GM12878 (cell line): ENCODE measurements at regions not wholly inside any gene's neighbourhood (a gene's known extent, or its start where the extent isn't known, plus 50 kb on each side); places are given as distances from the start of the nearest gene placed in this dataset.

ENCODE experiments used
- ATAC-seq: fragments of 200-7000 bp; cut with Tn5 transposase; 3 replicates; pipeline ENCODE4 v1.9.1; 2020; ENCODE audit warnings: mild to moderate bottlenecking, moderate library complexity
- BruUV-seq: library from RNA; stranded (reverse); fragments of 400-500 nt; replicated peaks from 2 replicates; lab custom pipeline; 2021; lab: Mats Ljungman, UMichigan
- CTCF ChIA-PET: fragments of 300-600 bp; sonication (Branson Sonifier 250); formaldehyde crosslinking; extraction: SDS; loops from one replicate; lab custom pipeline; 2021; ENCODE audit warnings: inconsistent platforms; lab: Yijun Ruan, JAX
- POLR2A ChIA-PET: fragments of 350-600 bp; formaldehyde crosslinking; extraction: SDS; loops from one replicate; lab custom pipeline; 2021; ENCODE audit warnings: inconsistent platforms; lab: Charles Lee
- RAD21 ChIA-PET: fragments of 300-600 bp; sonication (Branson Sonifier 250); formaldehyde crosslinking; loops from one replicate; lab custom pipeline; 2023; ENCODE audit warnings: antibody characterized with exemption; ENCODE audit not compliant: unreplicated experiment; lab: Charles Lee
- SMC1A ChIA-PET: fragments of 300-600 bp; sonication (Branson Sonifier 250); formaldehyde crosslinking; loops from one replicate; lab custom pipeline; 2023; ENCODE audit not compliant: unreplicated experiment, uncharacterized antibody; lab: Charles Lee
- DNase-seq: peaks from one replicate; pipeline ENCODE4 v3.0.0-alpha.2; 2011; ENCODE audit warnings: low read depth, low spot score
- FAIRE-seq: peaks from 3 replicates; lab custom pipeline; 2011; peaks lifted over from hg19 to GRCh38; lab: Jason Lieb, UNC
- H2AFZ ChIP-seq: 2 replicates; pipeline ENCODE4 v1.6.0; 2011; ENCODE audit warnings: low read depth, low read length, control low read depth; ENCODE audit not compliant: control insufficient read depth
- H3K27ac ChIP-seq: 2 replicates; pipeline ENCODE4 v1.5.1; 2011; ENCODE audit warnings: control low read depth; ENCODE audit not compliant: control insufficient read depth, insufficient read depth
- H3K27me3 ChIP-seq, 2 experiments: replicated peaks in 1 of 2; 2 replicates each; pipeline versions ENCODE4 v1.6.0 to v1.6.1; 2011; ENCODE audit warnings: low read length in 1 of 2; ENCODE audit not compliant: control insufficient read depth in 2 of 2, insufficient read depth in 2 of 2
- H3K36me3 ChIP-seq, 2 experiments: 2 replicates each; pipeline ENCODE4 v1.5.1; 2011; ENCODE audit warnings: low read length in 1 of 2; ENCODE audit not compliant: control insufficient read depth in 2 of 2, insufficient read depth in 2 of 2
- H3K4me1 ChIP-seq: 2 replicates; pipeline ENCODE4 v1.6.1; 2011; ENCODE audit warnings: mild to moderate bottlenecking, low read length, moderate library complexity, mixed read lengths; ENCODE audit not compliant: control insufficient read depth, insufficient read depth
- H3K4me2 ChIP-seq: 2 replicates; pipeline ENCODE4 v1.6.0; 2011; ENCODE audit warnings: control low read depth; ENCODE audit not compliant: control insufficient read depth, insufficient read depth
- H3K4me3 ChIP-seq: fragments of 200-600 bp; sonication (generic); 2 replicates; pipeline ENCODE4 v1.5.1; 2016
- H3K79me2 ChIP-seq: 2 replicates; pipeline ENCODE4 v1.6.0; 2011; ENCODE audit warnings: low read length; ENCODE audit not compliant: control insufficient read depth, insufficient read depth
- H3K9ac ChIP-seq: 2 replicates; pipeline ENCODE4 v1.8.0; 2011; ENCODE audit warnings: low read length, control low read depth, mixed read lengths; ENCODE audit not compliant: control insufficient read depth, insufficient read depth
- H3K9me3 ChIP-seq: replicated peaks from 3 replicates; pipeline ENCODE4 v1.5.1; 2011; ENCODE audit warnings: mild to moderate bottlenecking, low read length; ENCODE audit not compliant: control insufficient read depth, insufficient read depth
- H4K20me1 ChIP-seq: 2 replicates; pipeline ENCODE4 v1.6.0; 2011; ENCODE audit not compliant: control insufficient read depth, insufficient read depth
- ATF7 ChIP-seq: fragments of 450-650 bp; IDR thresholded peaks from 2 replicates; pipeline ENCODE4 v1.6.1; 2016; ENCODE audit warnings: low read depth, mild to moderate bottlenecking
- IRF4 ChIP-seq: IDR thresholded peaks from 2 replicates; pipeline ENCODE4 v1.6.1; 2011; ENCODE audit warnings: low read depth, low read length
- JUND ChIP-seq: IDR thresholded peaks from 2 replicates; pipeline ENCODE4 v1.6.1; 2012; ENCODE audit warnings: low read depth, mild to moderate bottlenecking, low read length, improper control_type of control experiment, moderate library complexity
- NFIC ChIP-seq: IDR thresholded peaks from 2 replicates; pipeline ENCODE4 v1.6.1; 2012; ENCODE audit warnings: low read depth, mild to moderate bottlenecking, inconsistent platforms, low read length, moderate library complexity
- NR2F1 ChIP-seq: fragments of 450-650 bp; conservative IDR thresholded peaks from 2 replicates; pipeline ENCODE4 v1.6.1; 2017; ENCODE audit warnings: mild to moderate bottlenecking
- PML ChIP-seq: IDR thresholded peaks from 2 replicates; pipeline ENCODE4 v1.6.1; 2012; ENCODE audit warnings: low read length, inconsistent platforms
- POLR2AphosphoS2 ChIP-seq: IDR thresholded peaks from 2 replicates; pipeline ENCODE4 v1.6.1; 2011; ENCODE audit warnings: low read depth, mild to moderate bottlenecking, low read length, improper control_type of control experiment, moderate library complexity
- RAD21 ChIP-seq: IDR thresholded peaks from 2 replicates; pipeline ENCODE4 v1.6.1; 2011; ENCODE audit warnings: mild to moderate bottlenecking, low read depth, low read length, moderate library complexity; ENCODE audit not compliant: insufficient read depth
- SMARCA5 ChIP-seq: fragments of 450-650 bp; IDR thresholded peaks from 2 replicates; pipeline ENCODE4 v1.6.1; 2017; ENCODE audit warnings: mild to moderate bottlenecking
- TBL1XR1 ChIP-seq: IDR thresholded peaks from 2 replicates; pipeline ENCODE4 v1.6.1; 2012; ENCODE audit warnings: low read depth, low read length, improper control_type of control experiment
- WGBS: methylation state at CpG from one replicate; pipeline ENCODE4 v1.1.6; 2016; ENCODE audit warnings: low lambda C conversion rate; ENCODE audit not compliant: insufficient replicate concordance, insufficient coverage; ENCODE audit errors: missing lambda C conversion rate; 5-methylcytosine and 5-hydroxymethylcytosine counted together
- in situ Hi-C: fragments of 300-500 bp; cut with MboI; formaldehyde crosslinking; loops from 9 replicates; pipeline ENCODE4 v1.14.3; 2018; ENCODE audit warnings: mixed read lengths
- intact Hi-C: fragments of 100-400 bp; cut with micrococcal nuclease; formaldehyde crosslinking; loops from one replicate; pipeline ENCODE4 v1.14.2; 2022; ENCODE audit not compliant: unreplicated experiment
- TF ChIP-seq, protein P1 (sequence below): IDR thresholded peaks from 2 replicates; pipeline ENCODE4 v1.6.1; 2012; ENCODE audit warnings: improper control_type of control experiment, low read depth, low read length; ENCODE audit not compliant: insufficient replicate concordance
- TF ChIP-seq, protein P2 (sequence below): fragments of 150-350 bp; IDR thresholded peaks from 2 replicates; pipeline ENCODE4 v1.6.1; 2016; ENCODE audit warnings: low read depth, low read length
- TF ChIP-seq, protein P3 (sequence below): IDR thresholded peaks from 2 replicates; pipeline ENCODE4 v1.6.1; 2012; ENCODE audit warnings: low read length, inconsistent platforms

DNA sequence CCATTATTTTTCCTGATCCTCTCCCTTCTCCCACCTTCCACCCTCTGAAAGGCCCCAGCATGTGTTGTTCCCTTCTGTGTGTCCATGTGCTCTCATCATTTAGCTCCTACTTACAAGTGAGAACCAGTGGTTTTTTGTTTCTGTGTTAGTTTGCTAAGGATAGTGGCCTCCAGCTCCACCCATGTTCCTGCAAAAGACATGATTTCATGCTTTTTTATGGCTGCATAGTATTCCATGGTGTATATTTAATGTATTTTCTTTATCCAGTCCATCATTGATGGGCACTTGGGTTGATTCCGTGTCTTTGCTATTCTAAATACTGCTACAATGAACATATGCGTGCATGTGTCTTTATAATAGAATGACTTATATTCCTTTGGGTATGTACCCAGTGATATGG is 89.4 kb upstream of the C1orf174 start (continued):
- TF ChIP-seq POLR2AphosphoS2 (no peak), JUND (no peak)
- TF ChIP-seq, protein P1, sequence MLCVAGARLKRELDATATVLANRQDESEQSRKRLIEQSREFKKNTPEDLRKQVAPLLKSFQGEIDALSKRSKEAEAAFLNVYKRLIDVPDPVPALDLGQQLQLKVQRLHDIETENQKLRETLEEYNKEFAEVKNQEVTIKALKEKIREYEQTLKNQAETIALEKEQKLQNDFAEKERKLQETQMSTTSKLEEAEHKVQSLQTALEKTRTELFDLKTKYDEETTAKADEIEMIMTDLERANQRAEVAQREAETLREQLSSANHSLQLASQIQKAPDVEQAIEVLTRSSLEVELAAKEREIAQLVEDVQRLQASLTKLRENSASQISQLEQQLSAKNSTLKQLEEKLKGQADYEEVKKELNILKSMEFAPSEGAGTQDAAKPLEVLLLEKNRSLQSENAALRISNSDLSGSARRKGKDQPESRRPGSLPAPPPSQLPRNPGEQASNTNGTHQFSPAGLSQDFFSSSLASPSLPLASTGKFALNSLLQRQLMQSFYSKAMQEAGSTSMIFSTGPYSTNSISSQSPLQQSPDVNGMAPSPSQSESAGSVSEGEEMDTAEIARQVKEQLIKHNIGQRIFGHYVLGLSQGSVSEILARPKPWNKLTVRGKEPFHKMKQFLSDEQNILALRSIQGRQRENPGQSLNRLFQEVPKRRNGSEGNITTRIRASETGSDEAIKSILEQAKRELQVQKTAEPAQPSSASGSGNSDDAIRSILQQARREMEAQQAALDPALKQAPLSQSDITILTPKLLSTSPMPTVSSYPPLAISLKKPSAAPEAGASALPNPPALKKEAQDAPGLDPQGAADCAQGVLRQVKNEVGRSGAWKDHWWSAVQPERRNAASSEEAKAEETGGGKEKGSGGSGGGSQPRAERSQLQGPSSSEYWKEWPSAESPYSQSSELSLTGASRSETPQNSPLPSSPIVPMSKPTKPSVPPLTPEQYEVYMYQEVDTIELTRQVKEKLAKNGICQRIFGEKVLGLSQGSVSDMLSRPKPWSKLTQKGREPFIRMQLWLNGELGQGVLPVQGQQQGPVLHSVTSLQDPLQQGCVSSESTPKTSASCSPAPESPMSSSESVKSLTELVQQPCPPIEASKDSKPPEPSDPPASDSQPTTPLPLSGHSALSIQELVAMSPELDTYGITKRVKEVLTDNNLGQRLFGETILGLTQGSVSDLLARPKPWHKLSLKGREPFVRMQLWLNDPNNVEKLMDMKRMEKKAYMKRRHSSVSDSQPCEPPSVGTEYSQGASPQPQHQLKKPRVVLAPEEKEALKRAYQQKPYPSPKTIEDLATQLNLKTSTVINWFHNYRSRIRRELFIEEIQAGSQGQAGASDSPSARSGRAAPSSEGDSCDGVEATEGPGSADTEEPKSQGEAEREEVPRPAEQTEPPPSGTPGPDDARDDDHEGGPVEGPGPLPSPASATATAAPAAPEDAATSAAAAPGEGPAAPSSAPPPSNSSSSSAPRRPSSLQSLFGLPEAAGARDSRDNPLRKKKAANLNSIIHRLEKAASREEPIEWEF, result no peak

DNA sequence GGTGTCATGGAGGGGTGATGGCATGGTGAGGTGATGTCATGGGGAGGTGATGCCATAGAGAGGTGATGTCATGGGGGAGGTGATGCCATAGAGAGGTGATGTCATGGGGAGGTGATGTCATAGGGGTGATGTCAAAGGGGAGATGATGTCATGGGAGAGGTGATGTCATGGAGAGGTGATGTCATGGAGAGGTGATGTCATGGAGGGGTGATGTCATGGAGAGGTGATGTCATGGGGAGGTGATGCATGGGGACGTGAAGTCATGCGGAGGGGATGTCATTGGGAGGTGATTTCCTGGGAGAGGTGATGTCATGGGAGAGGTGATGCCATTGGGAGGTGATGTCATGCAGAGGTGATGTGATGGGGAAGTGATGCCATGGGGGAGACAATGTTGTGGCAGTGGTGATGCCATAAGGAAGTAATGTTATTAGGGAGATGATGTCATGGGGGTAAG is 92.1 kb upstream of the C1orf174 start:
- FAIRE-seq (no peak), ATAC-seq (no peak), DNase-seq (peak; percentile 5)
- Histone ChIP-seq H4K20me1 (no peaks in the 10 kb centered on the region), H3K9ac (no peak overlapping the region), H3K4me2 (no peak overlapping the region), H3K4me3 (no peak overlapping the region), H3K27me3 (no peaks in the 10 kb centered on the region), H3K4me1 (no peaks in the 10 kb centered on the region), H2AFZ (no peak overlapping the region), H3K9me3 (no peaks in the 10 kb centered on the region; the same call in 2 of the 3 replicates), H3K27ac (no peak overlapping the region), H3K36me3 (no peaks in the 10 kb centered on the region), H3K79me2 (no peaks in the 10 kb centered on the region)
- WGBS, result 55% methylated on average over 2 of the region's 2 CpGs
- in situ Hi-C loops (no loop called here), intact Hi-C loops (no loop called here)
- ChIA-PET RAD21 (no interaction called here), POLR2A (interaction anchor here (0.6 kb wide), 1 partner anchor 386 kb away, joined by 3 read pairs; no protein-coding TSS in a partner anchor), CTCF (no interaction called here), SMC1A (no interaction called here)
- BruUV-seq, result no TSS peak
- TF ChIP-seq, protein P2, sequence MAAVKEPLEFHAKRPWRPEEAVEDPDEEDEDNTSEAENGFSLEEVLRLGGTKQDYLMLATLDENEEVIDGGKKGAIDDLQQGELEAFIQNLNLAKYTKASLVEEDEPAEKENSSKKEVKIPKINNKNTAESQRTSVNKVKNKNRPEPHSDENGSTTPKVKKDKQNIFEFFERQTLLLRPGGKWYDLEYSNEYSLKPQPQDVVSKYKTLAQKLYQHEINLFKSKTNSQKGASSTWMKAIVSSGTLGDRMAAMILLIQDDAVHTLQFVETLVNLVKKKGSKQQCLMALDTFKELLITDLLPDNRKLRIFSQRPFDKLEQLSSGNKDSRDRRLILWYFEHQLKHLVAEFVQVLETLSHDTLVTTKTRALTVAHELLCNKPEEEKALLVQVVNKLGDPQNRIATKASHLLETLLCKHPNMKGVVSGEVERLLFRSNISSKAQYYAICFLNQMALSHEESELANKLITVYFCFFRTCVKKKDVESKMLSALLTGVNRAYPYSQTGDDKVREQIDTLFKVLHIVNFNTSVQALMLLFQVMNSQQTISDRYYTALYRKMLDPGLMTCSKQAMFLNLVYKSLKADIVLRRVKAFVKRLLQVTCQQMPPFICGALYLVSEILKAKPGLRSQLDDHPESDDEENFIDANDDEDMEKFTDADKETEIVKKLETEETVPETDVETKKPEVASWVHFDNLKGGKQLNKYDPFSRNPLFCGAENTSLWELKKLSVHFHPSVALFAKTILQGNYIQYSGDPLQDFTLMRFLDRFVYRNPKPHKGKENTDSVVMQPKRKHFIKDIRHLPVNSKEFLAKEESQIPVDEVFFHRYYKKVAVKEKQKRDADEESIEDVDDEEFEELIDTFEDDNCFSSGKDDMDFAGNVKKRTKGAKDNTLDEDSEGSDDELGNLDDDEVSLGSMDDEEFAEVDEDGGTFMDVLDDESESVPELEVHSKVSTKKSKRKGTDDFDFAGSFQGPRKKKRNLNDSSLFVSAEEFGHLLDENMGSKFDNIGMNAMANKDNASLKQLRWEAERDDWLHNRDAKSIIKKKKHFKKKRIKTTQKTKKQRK, result no peak
- TF ChIP-seq ATF7 (peak; percentile 89), NFIC (no peak), PML (no peak), IRF4 (no peak), SMARCA5 (no peak), NR2F1 (no peak), RAD21 (no peak), TBL1XR1 (no peak)
- TF ChIP-seq, protein P3, sequence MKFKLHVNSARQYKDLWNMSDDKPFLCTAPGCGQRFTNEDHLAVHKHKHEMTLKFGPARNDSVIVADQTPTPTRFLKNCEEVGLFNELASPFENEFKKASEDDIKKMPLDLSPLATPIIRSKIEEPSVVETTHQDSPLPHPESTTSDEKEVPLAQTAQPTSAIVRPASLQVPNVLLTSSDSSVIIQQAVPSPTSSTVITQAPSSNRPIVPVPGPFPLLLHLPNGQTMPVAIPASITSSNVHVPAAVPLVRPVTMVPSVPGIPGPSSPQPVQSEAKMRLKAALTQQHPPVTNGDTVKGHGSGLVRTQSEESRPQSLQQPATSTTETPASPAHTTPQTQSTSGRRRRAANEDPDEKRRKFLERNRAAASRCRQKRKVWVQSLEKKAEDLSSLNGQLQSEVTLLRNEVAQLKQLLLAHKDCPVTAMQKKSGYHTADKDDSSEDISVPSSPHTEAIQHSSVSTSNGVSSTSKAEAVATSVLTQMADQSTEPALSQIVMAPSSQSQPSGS, result peak; percentile 81
